OCI-LY7 (cell line): ENCODE measurements at regions not wholly inside any gene's neighbourhood (a gene's known extent, or its start where the extent isn't known, plus 50 kb on each side); places are given as distances from the start of the nearest gene placed in this dataset.

Experiments used
- CTCF ChIP-seq: fragments of 200-600 bp; sonication (generic); conservative IDR thresholded peaks from 2 replicates; pipeline ENCODE4 v1.5.1; 2014; ENCODE audit warnings: mild to moderate bottlenecking, antibody characterized with exemption, low read length, moderate library complexity, mixed read lengths
- EZH2phosphoT487 ChIP-seq: fragments of 200-600 bp; sonication (generic); IDR thresholded peaks from 2 replicates; pipeline ENCODE4 v1.6.1; 2018; ENCODE audit warnings: low read depth, borderline replicate concordance, mild to moderate bottlenecking, mixed run types, antibody characterized with exemption, low read length, moderate library complexity, mixed read lengths

GRCh38 chr2:222120933-222121332 lies 177.9 kb downstream of the PAX3 start:
- TF ChIP-seq CTCF (no peak), EZH2phosphoT487 (no peak)
